MG63 (cell line): ENCODE measurements at regions not wholly inside any gene's neighbourhood (a gene's known extent, or its start where the extent isn't known, plus 50 kb on each side); places are given as distances from the start of the nearest gene placed in this dataset.

ENCODE experiments used
- DNase-seq: peaks from one replicate; pipeline ENCODE4 v3.0.0-alpha.2; 2020
- H3K27me3 ChIP-seq: fragments of 250-450 bp; sonication (Bioruptor Pico); 2 replicates; pipeline ENCODE4 v1.5.1; 2020; ENCODE audit warnings: mild to moderate bottlenecking, moderate library complexity
- H3K36me3 ChIP-seq: fragments of 250-450 bp; sonication (Bioruptor Pico); 2 replicates; pipeline ENCODE4 v1.5.1; 2020; ENCODE audit warnings: mild to moderate bottlenecking, moderate library complexity
- H3K4me3 ChIP-seq: fragments of 250-450 bp; sonication (Bioruptor Pico); 2 replicates; pipeline ENCODE4 v1.5.1; 2020; ENCODE audit warnings: mild to moderate bottlenecking, moderate library complexity
- H3K9me3 ChIP-seq: fragments of 250-450 bp; sonication (Bioruptor Pico); 2 replicates; pipeline ENCODE4 v1.5.1; 2020; ENCODE audit warnings: mild to moderate bottlenecking, moderate library complexity

DNA sequence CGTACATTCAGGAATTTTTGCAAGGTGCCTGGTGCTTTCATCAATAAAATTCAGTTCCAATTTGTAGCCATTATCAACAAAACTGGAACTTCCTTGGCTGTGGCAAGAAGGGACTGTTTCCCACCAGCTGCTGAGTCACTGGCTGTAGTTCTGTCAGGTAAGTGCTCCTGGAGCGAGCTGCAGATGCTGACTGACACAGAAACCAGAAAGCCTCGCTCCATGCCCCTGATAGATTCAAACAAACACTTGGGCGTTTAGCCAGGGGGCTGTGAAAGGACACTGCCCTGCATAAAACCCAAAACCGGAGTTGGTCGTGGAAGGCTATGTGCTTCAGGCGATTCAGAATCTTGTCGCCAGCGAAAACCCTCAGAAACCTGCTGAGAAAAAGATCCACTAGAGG is 188.4 kb upstream of the FAM9B start:
- Histone ChIP-seq H3K27me3 (no peaks in the 10 kb centered on the region), H3K36me3 (no peaks in the 10 kb centered on the region), H3K4me3 (no peak overlapping the region), H3K9me3 (no peaks in the 10 kb centered on the region)
- no peak for DNase-seq

DNA sequence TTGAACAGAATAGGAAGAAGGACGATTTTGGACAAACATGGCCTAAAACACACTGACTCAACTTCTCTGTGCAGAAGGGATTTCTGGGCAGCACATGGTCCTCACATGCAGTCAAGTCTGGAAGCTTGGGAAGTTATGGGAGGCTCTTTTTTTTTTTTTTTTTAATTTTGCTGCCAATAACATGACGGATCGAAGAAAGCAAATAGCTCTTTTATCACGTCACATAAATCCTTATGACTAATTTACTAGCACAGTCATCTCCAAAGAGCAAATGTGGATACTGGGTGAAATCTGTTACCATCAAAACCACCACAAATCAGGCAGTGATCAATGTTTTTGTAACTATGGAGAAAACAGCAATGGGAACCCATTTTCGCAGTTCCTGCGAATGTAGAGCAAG is 193.3 kb upstream of the FAM9B start:
- no peak for DNase-seq
- H3K27me3 ChIP-seq, result no peaks in the 10 kb centered on the region

DNA sequence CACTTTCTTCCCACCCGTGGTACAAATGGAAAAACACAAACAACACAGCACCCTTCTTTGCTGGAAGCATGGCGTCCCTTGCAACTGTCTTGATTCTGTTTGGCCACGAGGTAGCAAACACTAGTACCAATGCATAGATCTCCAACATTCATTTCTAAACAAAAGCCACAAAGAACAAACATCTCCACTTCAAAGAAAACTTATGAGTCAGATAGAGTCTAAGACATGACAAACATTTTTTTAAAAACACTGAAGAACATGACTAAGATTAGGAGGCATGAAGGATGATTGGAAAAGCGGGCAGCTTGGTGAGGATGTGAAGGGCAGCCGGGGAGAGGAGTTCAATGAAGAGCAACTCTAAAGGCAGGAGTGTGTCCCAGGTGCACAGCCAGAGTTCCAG is 197.6 kb upstream of the FAM9B start:
- Histone ChIP-seq H3K36me3 (no peaks in the 10 kb centered on the region), H3K9me3 (no peaks in the 10 kb centered on the region), H3K4me3 (no peak overlapping the region), H3K27me3 (no peaks in the 10 kb centered on the region)
- no peak for DNase-seq

More for the DNA sequence above, 193.3 kb upstream of the FAM9B start:
- H3K36me3 ChIP-seq, result no peaks in the 10 kb centered on the region
- no peak overlapping the region for H3K4me3 ChIP-seq
- H3K9me3 ChIP-seq, result no peaks in the 10 kb centered on the region

DNA sequence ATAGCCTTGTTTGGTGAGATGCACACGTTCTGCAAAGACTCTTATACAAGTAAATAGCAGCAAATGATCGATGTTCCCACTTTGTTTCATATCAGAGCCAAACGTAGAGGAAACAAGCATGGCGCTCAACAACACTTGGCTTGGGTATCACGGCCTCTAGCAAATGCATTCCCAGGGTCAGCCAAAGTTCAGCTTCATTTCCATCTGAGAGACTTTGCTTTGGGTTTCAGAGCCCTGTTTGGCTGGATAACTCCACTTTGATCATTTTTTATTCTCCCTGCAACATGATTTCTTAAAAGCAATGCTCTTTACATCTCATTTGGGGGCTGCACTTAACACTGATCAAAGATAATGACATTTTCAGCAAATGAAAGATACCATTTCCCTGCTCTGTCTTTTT is 199.2 kb upstream of the FAM9B start:
- no peak overlapping the region for H3K4me3 ChIP-seq
- no peak for DNase-seq
- no peaks in the 10 kb centered on the region for H3K27me3 ChIP-seq
- H3K36me3 ChIP-seq, result no peaks in the 10 kb centered on the region
- no peaks in the 10 kb centered on the region for H3K9me3 ChIP-seq

DNA sequence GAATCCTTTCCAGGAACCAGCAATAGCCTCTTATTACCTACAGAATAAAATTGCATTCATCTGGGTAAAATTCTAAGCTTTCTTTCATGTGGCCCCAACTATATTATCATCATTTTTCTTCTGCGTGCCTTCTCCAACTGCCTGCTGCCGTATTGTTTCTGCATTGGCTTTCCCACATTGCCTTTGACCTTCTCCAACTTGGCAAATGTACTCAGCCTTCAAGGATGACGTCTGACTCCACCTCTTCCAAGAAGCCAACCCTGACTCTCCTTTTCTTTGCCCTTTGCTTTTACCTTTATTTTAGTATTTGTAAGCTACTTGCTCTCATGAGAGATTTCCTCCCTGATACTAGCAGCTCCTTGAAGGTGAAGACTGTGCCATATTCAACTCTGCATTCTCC is 200.4 kb upstream of the FAM9B start:
- no peak for DNase-seq

DNA sequence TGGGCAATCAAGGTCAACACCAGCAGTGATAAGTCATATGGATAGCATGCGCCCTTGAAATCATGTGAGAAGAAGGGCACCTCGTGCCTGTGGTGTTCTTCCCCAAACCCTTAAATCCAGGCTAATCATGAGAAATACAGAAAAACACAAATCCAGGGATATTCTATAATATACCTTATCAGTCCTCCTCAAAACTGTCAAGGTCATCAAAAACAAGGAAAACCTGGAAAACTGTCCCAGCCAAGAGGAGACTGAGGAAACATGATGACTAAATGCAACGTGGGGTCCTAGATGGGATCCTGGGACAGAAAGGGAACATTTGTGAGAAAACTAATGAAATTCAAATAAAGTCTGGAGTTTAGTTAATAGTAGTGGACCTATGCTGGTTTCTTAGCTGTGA is 201.8 kb upstream of the FAM9B start:
- Histone ChIP-seq H3K4me3 (no peak overlapping the region), H3K27me3 (no peaks in the 10 kb centered on the region), H3K9me3 (no peaks in the 10 kb centered on the region), H3K36me3 (no peaks in the 10 kb centered on the region)
- no peak for DNase-seq

More for the DNA sequence above, 200.4 kb upstream of the FAM9B start:
- Histone ChIP-seq H3K4me3 (no peak overlapping the region), H3K36me3 (no peaks in the 10 kb centered on the region), H3K27me3 (no peaks in the 10 kb centered on the region), H3K9me3 (no peaks in the 10 kb centered on the region)

DNA sequence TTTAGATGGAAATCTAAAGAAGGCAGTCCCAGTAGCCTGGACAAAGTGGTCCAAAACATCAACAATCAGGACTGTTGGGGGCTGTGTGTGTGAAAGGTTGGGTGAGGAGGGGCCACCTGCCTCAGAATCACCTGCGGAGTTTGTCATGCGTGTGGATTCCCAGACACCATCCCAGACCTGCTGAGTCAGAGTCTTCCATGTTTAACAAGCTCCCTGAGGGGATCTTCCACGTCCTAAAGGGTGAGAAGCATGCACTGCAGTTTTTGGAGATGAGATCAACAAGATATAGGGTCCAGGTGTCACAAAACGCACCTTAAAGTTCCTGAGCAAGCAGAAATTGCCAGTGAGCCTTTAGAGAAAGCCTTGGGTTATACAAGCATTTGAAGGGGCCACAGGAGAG is 207.0 kb upstream of the FAM9B start:
- Histone ChIP-seq H3K9me3 (no peaks in the 10 kb centered on the region), H3K36me3 (no peaks in the 10 kb centered on the region), H3K27me3 (no peaks in the 10 kb centered on the region), H3K4me3 (no peak overlapping the region)
- DNase-seq, result no peak

DNA sequence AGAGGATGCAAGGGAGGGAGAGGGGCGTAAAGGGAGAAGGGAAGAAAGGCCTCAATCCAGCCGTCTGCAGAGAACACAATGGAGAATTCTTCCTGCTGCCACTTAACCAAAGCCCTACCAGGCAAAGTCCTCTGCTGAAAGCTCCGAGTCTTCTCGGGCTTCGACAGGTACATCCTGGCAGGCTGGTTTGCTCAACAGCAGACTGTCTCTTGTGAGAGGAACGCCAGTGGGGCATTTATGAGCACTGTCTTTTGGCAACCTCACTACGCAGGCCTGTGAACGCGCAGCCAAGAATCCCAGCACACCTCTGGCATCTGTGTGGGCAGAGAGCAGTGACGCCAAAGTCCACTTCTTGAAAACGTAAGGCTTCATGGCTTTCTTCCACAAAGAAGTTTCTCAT is 207.5 kb upstream of the FAM9B start:
- Histone ChIP-seq H3K4me3 (no peak overlapping the region), H3K9me3 (no peaks in the 10 kb centered on the region), H3K27me3 (no peaks in the 10 kb centered on the region), H3K36me3 (no peaks in the 10 kb centered on the region)
- no peak for DNase-seq

DNA sequence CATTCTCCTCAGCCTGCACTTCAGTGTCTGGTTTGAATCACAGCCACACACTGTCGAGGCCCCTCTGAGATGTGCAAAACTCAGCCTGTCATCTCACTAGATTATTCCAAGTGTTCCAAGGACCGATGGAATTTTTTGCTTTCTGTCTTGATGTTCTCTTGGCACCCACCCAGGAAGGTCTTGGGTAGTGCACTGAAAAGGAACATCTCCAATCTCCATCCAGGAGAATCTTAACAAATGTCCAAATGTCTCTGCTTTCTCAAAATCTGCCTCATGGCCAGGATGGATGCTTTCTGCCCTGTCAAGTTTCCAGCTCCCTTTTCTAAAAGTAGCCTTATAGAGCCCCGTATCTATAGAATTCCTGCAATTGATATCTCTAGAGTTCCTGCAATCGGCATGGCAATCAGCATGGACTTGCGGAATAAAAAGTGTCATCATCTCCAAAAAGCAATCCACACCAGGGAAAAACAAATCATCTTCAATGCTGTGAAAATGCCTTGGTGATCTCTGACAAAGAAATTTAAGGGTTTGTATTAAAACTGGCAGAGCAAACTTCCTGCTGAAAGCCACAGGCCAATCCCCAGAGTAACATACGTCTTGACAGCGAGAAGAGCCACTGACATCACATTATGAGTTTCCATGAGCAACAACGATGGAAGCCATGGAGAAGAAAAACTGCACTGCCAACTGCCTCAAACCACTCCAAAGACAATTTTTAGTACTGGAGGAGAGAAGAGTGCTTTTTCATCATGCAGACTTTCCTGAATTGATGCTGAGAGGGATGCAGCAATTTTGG is 215.3 kb upstream of the FAM9B start:
- no peaks in the 10 kb centered on the region for H3K9me3 ChIP-seq
- H3K27me3 ChIP-seq, result no peaks in the 10 kb centered on the region
- no peak overlapping the region for H3K4me3 ChIP-seq
- no peak for DNase-seq
- no peaks in the 10 kb centered on the region for H3K36me3 ChIP-seq

DNA sequence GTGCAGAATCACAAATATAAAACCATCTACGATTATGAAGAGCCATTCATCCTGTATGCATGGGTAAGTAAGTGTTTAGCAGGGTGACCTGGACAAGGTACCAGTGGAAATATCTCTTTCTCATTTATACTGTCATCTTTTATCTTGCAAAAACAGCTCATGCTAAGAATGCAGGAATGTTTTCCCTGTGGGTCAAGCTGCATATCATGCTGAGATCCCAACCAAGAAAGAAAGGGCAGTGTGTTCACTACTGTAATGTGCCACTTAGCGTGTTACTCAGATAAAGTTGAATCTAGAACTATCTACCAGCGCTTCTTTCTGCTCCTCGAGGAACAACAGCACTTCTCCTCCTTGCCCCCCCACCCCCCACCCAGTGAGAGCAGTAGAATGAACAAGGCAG is 212.7 kb upstream of the TBL1X start:
- no peaks in the 10 kb centered on the region for H3K36me3 ChIP-seq
- DNase-seq, result no peak
- H3K4me3 ChIP-seq, result no peak overlapping the region
- H3K27me3 ChIP-seq, result no peaks in the 10 kb centered on the region
- no peaks in the 10 kb centered on the region for H3K9me3 ChIP-seq

DNA sequence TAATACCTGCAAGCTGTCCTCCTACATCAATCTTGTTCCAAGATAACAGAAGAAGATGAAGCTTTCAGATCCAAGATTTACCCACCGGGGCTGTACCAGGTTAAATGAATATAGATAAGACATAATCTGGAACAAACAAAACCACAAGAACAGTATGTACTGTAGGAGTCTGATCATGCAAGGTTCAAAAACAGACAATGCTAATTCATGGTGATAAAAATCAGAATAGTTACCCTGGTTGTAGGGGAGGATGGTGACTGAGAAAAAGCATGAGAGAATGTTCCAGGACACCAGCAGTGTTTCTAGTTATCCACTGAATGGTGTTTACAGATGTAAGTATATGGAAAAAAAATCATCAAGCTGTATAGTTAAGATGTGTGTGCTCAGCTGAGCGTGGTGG is 211.6 kb upstream of the TBL1X start:
- no peaks in the 10 kb centered on the region for H3K9me3 ChIP-seq
- H3K36me3 ChIP-seq, result no peaks in the 10 kb centered on the region
- H3K4me3 ChIP-seq, result no peak overlapping the region
- H3K27me3 ChIP-seq, result no peaks in the 10 kb centered on the region
- DNase-seq, result no peak

DNA sequence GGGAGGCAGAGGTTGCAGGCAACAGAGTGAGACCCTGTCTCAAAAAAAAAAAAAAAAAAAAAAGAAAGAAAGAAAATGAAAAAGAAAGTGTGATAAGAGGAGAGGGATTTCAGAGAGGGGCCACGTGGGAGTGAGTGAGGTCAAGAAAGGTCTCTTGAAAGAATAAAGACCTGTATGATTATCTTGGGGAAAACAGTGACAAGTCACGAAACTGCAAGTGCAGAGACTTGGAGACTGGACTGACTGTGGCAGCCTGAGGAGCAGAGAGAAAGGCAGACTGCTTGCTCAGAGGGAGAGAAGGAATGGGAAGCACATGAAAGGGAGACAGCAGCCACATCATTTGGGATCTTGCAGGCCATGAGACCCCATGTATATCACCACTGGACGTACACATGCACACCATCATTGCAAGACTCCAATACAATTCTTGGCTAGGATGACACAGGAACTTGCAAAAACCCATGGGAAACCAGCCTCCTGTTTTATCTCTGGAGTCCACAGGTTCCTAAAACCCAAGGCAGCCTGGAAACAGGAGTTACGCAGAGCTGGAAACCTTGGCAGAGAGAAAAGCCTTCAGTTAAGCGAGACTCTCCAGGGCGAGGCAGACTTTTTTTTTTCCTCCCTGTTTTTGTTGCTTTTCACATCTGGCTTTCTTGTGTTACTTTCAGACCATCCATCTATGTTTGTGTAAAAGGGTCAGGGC is 207.0 kb upstream of the TBL1X start:
- no peak for DNase-seq
- no peaks in the 10 kb centered on the region for H3K27me3 ChIP-seq
- no peaks in the 10 kb centered on the region for H3K9me3 ChIP-seq
- no peak overlapping the region for H3K4me3 ChIP-seq
- no peaks in the 10 kb centered on the region for H3K36me3 ChIP-seq

DNA sequence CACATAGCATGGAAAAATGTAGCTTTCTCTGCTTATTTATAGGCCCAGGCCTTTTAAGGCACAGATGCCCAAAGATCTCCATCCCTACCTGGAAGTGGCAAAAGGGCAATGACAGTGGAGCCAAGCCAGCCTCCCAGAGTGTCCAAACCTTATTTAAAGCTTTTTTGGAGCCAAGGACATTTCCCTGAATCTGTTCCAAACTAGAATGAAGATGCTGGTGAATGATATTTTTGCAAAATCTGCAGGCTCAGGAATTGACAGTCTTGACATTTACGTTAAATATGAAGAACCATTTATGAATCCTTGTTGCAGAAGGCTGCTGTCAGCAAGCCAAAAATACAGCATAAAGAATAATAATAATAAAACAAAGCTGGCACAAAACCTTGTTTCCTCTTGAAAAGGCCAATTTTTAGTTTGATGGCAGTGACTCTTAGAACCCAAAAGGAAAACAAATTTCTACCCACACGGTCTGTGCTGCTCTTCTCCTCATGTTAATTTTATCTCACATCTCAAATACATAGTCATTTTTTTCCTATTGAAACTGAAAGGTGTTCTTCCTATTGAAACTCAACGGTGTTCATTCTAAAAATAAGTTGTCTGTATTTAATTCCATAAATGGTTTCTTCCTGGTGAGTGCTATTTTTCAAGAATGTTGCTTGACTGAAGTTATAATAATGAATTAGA is 206.3 kb upstream of the TBL1X start:
- no peak for DNase-seq
- Histone ChIP-seq H3K27me3 (no peaks in the 10 kb centered on the region), H3K9me3 (no peaks in the 10 kb centered on the region), H3K36me3 (no peaks in the 10 kb centered on the region), H3K4me3 (no peak overlapping the region)

DNA sequence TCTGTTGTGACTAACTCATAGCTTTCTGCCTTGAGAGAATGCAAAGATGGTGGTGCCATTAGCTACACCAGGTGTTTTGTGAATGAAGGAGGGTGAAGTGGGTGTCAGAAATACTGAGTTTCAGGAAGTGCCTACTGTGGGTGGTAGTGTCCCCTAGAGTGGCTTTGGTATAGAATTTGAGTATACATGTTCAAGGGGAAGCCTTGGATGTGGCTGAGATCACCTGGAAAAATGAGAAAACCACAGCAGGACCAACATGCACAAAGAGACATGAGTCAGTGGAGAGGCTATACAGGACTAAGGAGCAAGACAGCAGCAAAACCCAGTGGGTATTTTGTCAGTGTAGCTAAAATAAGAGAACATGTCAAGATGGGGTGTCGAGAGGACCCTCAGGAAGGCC is 204.3 kb upstream of the TBL1X start:
- H3K36me3 ChIP-seq, result no peaks in the 10 kb centered on the region
- no peaks in the 10 kb centered on the region for H3K27me3 ChIP-seq
- no peak for DNase-seq
- no peak overlapping the region for H3K4me3 ChIP-seq
- no peaks in the 10 kb centered on the region for H3K9me3 ChIP-seq

DNA sequence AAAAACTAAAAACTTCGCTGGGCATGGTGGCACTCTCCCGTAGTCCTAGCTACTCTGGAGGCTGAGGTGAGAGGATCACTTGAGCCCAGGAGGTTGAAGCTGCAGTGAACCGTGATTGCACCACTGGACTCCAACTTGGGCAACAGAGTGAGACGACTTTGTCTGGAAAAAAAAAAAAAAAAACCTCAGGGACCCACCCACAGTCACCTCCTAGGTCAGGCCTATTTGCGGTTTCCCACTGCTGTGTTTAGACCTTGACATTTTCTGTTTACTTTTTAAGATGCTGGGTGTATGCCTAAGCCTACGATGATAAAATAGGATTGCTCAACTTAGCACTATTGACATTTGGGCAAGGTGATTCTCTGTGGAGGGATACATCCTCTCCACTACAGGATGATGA is 197.4 kb upstream of the TBL1X start:
- H3K4me3 ChIP-seq, result no peak overlapping the region
- no peak for DNase-seq
- H3K27me3 ChIP-seq, result no peaks in the 10 kb centered on the region
- no peaks in the 10 kb centered on the region for H3K36me3 ChIP-seq
- no peaks in the 10 kb centered on the region for H3K9me3 ChIP-seq

DNA sequence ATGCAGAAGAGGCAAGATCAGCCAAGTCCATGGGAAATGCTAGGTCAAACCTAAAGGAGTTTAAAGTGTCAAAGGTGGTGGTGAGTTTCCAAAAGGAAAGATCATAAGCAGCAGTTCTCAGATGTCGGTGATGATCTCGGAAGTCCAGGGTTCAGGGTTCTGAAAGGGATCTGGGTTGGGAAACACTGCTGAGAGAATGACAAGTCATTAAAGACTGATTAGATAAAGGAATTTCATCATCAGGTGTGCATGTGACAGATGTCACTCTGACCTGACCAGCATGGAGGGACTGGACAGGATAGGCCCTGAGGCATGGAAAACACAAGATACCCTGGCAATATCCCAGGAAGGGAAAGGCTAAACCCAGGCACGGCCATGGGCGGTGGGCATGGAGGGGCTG is 195.7 kb upstream of the TBL1X start:
- Histone ChIP-seq H3K4me3 (no peak overlapping the region), H3K27me3 (no peaks in the 10 kb centered on the region), H3K36me3 (no peaks in the 10 kb centered on the region), H3K9me3 (no peaks in the 10 kb centered on the region)
- DNase-seq, result no peak

DNA sequence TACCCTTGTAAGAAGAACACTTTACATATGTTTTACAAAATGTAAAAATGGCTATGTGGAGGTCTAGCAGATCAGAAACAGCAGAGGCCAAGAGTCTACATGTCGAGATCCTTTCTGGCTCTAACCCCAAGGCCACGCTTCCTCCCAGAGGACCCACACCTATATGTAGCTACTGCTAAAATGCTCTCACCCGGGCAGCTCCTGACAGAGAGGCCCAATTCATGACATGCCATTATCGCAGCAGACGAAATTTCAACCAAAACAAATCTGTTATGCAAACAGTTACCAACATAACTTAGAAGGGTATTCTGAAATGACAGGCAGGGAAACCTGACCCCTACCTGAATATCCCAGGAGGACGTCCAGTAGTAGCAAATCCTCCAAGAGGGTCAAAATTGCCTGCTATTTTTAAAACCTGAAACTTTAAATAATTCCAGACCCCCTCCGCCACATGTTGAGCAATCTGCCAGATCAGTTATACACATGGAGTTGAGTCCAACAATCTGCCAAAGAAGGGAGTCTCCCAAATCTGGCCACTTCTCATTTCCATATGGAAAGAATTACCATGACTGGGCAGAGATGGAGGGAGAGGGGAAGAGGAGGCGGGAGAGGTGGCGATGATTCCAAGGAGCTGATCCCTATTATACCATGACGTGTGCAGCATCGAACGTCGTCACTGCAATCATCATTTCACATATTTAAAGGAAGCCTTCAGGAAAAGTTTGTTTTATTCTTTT is 192.9 kb upstream of the TBL1X start:
- Histone ChIP-seq H3K36me3 (no peaks in the 10 kb centered on the region), H3K27me3 (no peaks in the 10 kb centered on the region), H3K9me3 (no peaks in the 10 kb centered on the region), H3K4me3 (no peak overlapping the region)
- no peak for DNase-seq
